HL-60/S4 treated with phorbol 12-myristate 13-acetate at 8.2 ng/mL for 4 days and 3 days (cell line): ENCODE measurements at regions not wholly inside any gene's neighbourhood (a gene's known extent, or its start where the extent isn't known, plus 50 kb on each side); places are given as distances from the start of the nearest gene placed in this dataset.
"Not testable (repeated sequence)": the region's sequence is repeated elsewhere in the genome, so short reads cannot be mapped to it uniquely, and the experiment has no call there.

ENCODE experiments used
- in situ Hi-C: fragments of 300-500 bp; cut with MboI; formaldehyde crosslinking; loops from 2 replicates; pipeline ENCODE4 v1.15.0; 2022; ENCODE audit warnings: low sequenced_read_pairs

GRCh38 chr2:196513796-196514526 is 125.6 kb upstream of the CCDC150 start:
- in situ Hi-C loops = no loop called here

GRCh38 chr2:196514641-196515040 is 124.9 kb upstream of the CCDC150 start:
- in situ Hi-C loops = no loop called here

GRCh38 chr2:196515051-196515450 is 124.5 kb upstream of the CCDC150 start:
- in situ Hi-C loops = no loop called here

- in situ Hi-C loops = no loop called here
Measured at GRCh38 chr2:196515608-196516007, 123.9 kb upstream of the CCDC150 start.

- in situ Hi-C loops = no loop called here
Measured at GRCh38 chr2:196516564-196516963, 123.0 kb upstream of the CCDC150 start.

GRCh38 chr2:196520605-196521004 is 118.9 kb upstream of the CCDC150 start:
- in situ Hi-C loops = no loop called here

GRCh38 chr2:196526981-196527725 is 112.4 kb upstream of the CCDC150 start:
- in situ Hi-C loops = not testable (repeated sequence)

- in situ Hi-C loops = no loop called here
Measured at GRCh38 chr2:196528486-196529223, 110.9 kb upstream of the CCDC150 start.

GRCh38 chr2:196530910-196531309 is 108.6 kb upstream of the CCDC150 start:
- in situ Hi-C loops = no loop called here

- in situ Hi-C loops = no loop called here
Measured at GRCh38 chr2:196533772-196534397, 105.6 kb upstream of the CCDC150 start.

- in situ Hi-C loops = no loop called here
Measured at GRCh38 chr2:196534495-196534894, 105.0 kb upstream of the CCDC150 start.

- in situ Hi-C loops = no loop called here
Measured at GRCh38 chr2:196535061-196535460, 104.5 kb upstream of the CCDC150 start.

- in situ Hi-C loops = no loop called here
Measured at GRCh38 chr2:196535742-196536141, 103.8 kb upstream of the CCDC150 start.

GRCh38 chr2:196537311-196537710 is 102.2 kb upstream of the CCDC150 start:
- in situ Hi-C loops = no loop called here

- in situ Hi-C loops = no loop called here
Measured at GRCh38 chr2:196538189-196538588, 101.3 kb upstream of the CCDC150 start.

- in situ Hi-C loops = no loop called here
Measured at GRCh38 chr2:196538646-196539045, 100.9 kb upstream of the CCDC150 start.

GRCh38 chr2:196544906-196545433 is 94.5 kb upstream of the CCDC150 start:
- in situ Hi-C loops = no loop called here

GRCh38 chr2:196546151-196546919 is 93.2 kb upstream of the CCDC150 start:
- in situ Hi-C loops = no loop called here

GRCh38 chr2:196549052-196549451 is 90.5 kb upstream of the CCDC150 start:
- in situ Hi-C loops = no loop called here

- in situ Hi-C loops = no loop called here
Measured at GRCh38 chr2:196551014-196551413, 88.5 kb upstream of the CCDC150 start.
